ENCODE measurements at regions not wholly inside any gene's neighbourhood (a gene's known extent, or its start where the extent isn't known, plus 50 kb on each side); places are given as distances from the start of the nearest gene placed in this dataset.

- TF ChIP-seq EP300 (IDR thresholded peaks at IDR 0.05), result no peak
- no peak for TF ChIP-seq CTCF (IDR thresholded peaks at IDR 0.05)
Measured at GRCh38 chr6:74058606-74059005, 362.6 kb downstream of the CD109 start.

All from stomach (tissue), 4 donors.